ENCODE measurements at regions not wholly inside any gene's neighbourhood (a gene's known extent, or its start where the extent isn't known, plus 50 kb on each side); places are given as distances from the start of the nearest gene placed in this dataset.

DNA sequence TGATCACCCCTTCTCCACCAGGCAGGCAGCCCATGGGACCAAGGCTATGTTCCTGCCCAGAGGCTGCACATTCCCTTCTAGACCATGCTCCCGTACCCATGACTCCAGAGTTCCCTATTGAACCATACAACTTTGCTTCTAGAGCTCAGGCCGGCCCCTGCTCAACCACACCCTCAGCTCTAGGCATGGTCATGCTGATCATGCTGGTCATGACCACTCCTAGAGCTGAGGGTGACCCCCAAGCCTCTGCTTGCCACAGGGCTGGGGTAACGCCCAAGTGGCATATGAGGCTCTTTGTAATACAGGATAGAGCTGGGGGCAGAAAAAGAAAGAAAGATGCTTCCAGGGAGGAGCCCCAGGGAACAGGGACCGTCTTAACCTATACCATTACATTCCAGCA is 301.8 kb downstream of the SP3 start:
- Mint-ChIP-seq H3K27ac (no peak overlapping the region), H3K9me3 (no peaks in the 10 kb centered on the region), H3K27me3 (ENCODE audit: low read depth) (no peaks in the 10 kb centered on the region), H3K36me3 (ENCODE audit: insufficient read depth in 1 of 3, low read depth in 3 of 3) (no peaks in the 10 kb centered on the region), H3K4me1 (peaks cover 20 to 24% of the 10 kb centered on the region in 2 experiments), H3K4me3 (no peak overlapping the region)
- Histone ChIP-seq H2BK12ac (ENCODE audit: insufficient read length, low read depth, low read length) (no peak overlapping the region), H3K56ac (ENCODE audit: insufficient read length, low read depth, low read length) (no peak overlapping the region), H4K20me1 (ENCODE audit: control insufficient read depth, insufficient read depth, insufficient read length) (no peaks in the 10 kb centered on the region), H2BK5ac (ENCODE audit: insufficient read length, low read length) (no peak overlapping the region), H2BK120ac (ENCODE audit: low read depth, low read length, poor library complexity, severe bottlenecking) (no peak overlapping the region), H3K4me2 (ENCODE audit: insufficient read depth, insufficient read length, low read length) (no peak overlapping the region), H2AFZ (ENCODE audit: low read length) (no peak overlapping the region), H3T11ph (ENCODE audit: low read length) (no peak overlapping the region), H3K4me1 (ENCODE audit: insufficient read depth, low read length) (no peaks in the 10 kb centered on the region), H3K4ac (ENCODE audit: low read depth, low read length) (no peak overlapping the region), H4K5ac (ENCODE audit: insufficient read length, low read depth, low read length) (no peak overlapping the region), H2BK15ac (ENCODE audit: low read depth, low read length) (no peak overlapping the region), H3K18ac (ENCODE audit: insufficient read length, low read depth, low read length) (no peak overlapping the region), H3K9ac (ENCODE audit: extremely low read depth, insufficient read length, low read length) (no peak overlapping the region), H3K23ac (ENCODE audit: insufficient read length, low read depth, low read length) (no peak overlapping the region), H3K14ac (ENCODE audit: insufficient read depth, low read length) (no peak overlapping the region), H3K79me2 (ENCODE audit: insufficient read depth, low read length) (no peaks in the 10 kb centered on the region), H3K27ac (ENCODE audit: insufficient read length, low read depth, low read length) (no peak overlapping the region), H3K9me3 (ENCODE audit: control insufficient read depth, low read depth, low read length) (no peaks in the 10 kb centered on the region), H4K91ac (ENCODE audit: insufficient read length, low read depth, low read length) (no peak overlapping the region), H3K23me2 (ENCODE audit: insufficient read length, low read depth, low read length, poor library complexity, severe bottlenecking) (no peaks in the 10 kb centered on the region), H4K8ac (replicated peaks; ENCODE audit: insufficient read length, low read depth, low read length) (no peak overlapping the region), H3K79me1 (ENCODE audit: insufficient read depth, low read depth, low read length, poor library complexity, severe bottlenecking) (no peaks in the 10 kb centered on the region), H3K27me3 (ENCODE audit: insufficient read depth, low read length) (no peaks in the 10 kb centered on the region), H2AK5ac (ENCODE audit: insufficient read length, low read length) (no peak overlapping the region), H2BK20ac (ENCODE audit: low read depth, low read length, poor library complexity, severe bottlenecking) (no peak overlapping the region)
- no CpG with 5 or more reads among the region's 4 CpGs for WGBS (ENCODE audit: extremely low coverage, insufficient read length, low lambda C conversion rate)
- TF ChIP-seq, protein P1, sequence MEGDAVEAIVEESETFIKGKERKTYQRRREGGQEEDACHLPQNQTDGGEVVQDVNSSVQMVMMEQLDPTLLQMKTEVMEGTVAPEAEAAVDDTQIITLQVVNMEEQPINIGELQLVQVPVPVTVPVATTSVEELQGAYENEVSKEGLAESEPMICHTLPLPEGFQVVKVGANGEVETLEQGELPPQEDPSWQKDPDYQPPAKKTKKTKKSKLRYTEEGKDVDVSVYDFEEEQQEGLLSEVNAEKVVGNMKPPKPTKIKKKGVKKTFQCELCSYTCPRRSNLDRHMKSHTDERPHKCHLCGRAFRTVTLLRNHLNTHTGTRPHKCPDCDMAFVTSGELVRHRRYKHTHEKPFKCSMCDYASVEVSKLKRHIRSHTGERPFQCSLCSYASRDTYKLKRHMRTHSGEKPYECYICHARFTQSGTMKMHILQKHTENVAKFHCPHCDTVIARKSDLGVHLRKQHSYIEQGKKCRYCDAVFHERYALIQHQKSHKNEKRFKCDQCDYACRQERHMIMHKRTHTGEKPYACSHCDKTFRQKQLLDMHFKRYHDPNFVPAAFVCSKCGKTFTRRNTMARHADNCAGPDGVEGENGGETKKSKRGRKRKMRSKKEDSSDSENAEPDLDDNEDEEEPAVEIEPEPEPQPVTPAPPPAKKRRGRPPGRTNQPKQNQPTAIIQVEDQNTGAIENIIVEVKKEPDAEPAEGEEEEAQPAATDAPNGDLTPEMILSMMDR (conservative IDR thresholded peaks at IDR 0.05) = no peak
- DNase-seq = no peak
